ENCODE measurements at regions not wholly inside any gene's neighbourhood (a gene's known extent, or its start where the extent isn't known, plus 50 kb on each side); places are given as distances from the start of the nearest gene placed in this dataset.
"Not testable (repeated sequence)": the region's sequence is repeated elsewhere in the genome, so short reads cannot be mapped to it uniquely, and the experiment has no call there.

DNA sequence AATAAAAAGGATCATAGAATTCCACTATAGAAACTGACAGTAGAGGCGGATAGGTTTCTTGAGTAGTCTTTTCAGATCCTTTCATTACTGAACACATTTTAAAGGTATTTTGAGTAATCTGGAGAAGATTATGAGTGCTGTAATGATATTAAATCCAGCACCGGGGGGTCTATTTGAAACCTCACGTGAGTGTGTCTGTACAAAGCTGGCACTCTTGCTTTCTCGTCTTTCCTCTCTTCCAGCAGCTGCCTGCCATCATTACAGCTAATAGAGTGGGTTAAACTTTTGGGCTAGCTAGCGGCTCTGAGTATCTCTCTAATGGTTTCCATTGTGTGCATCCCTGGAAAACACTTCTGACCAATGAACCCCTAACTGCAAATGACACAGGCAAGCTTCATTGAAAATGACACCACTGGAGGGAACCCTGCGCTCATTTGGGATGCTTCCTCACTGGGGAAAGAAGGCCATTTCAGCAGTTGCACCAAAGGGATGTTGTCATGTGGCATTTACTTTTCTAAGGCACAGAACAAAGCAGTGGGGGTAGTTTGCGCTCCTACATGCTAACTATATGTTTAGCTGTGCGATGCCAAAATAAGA, 101.0 kb downstream of the HRH4 start:
- DNase-seq (ENCODE audit: low spot score), result no peak

DNA sequence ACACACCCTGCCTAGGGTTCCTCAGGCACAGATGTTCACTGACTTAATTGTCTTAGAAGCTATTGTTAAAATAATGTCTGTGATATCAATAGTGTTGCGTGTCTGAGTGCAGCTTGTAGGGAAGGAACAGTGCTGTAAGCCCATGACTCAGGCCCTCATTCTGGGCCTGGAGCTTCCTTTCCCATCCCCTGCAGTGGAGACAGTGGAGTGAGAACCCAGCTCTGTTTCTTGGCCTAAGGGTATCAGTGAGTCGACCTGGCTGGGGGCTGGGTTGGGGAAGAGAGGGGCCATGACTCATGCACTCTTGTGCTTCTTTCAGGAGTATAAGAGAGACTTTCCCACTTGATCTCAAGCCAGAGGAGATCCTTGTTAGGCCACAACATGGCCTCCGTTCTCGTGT, 106.8 kb downstream of the HRH4 start:
- peak; percentile 86 for DNase-seq (ENCODE audit: low spot score)

DNA sequence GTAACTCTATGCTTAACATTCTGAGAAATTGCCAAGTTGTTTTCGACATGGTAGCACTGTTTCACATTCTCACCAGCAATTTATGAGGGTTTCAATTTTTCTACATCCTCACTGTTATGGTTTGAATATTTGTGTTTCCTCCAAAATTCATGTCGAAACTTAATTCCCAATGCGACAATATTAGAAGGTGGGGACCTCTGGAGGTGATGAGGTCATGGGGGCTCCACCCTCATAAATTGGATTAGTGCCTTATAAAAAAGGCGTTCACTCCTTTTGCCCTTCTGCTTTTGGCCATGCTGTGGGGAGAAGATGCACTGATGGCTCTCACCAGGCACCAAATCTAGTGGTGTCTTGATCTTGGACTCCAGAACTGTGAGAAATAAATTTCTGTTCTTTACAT, 110.3 kb downstream of the HRH4 start:
- no peak for DNase-seq (ENCODE audit: low spot score)

DNA sequence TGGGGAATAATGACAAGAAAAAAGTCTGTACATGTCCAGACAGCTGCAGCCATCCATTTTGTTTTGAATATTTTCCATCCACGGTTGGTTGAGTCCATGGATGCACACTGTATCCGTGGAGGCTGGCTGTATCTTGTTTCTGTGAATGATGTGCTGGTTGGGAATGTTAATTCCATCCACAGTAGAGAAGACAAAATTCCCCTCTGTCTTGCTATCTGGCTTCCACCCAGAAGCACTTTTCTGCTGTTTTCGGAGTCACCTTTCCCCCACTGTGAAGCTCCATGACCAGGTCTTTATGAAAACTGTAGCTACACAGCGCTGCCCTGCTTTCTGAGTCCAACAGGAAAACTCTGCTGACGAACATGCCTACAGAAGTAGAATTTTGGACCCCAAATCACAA, 122.3 kb downstream of the HRH4 start:
- DNase-seq (ENCODE audit: low spot score), result no peak

DNA sequence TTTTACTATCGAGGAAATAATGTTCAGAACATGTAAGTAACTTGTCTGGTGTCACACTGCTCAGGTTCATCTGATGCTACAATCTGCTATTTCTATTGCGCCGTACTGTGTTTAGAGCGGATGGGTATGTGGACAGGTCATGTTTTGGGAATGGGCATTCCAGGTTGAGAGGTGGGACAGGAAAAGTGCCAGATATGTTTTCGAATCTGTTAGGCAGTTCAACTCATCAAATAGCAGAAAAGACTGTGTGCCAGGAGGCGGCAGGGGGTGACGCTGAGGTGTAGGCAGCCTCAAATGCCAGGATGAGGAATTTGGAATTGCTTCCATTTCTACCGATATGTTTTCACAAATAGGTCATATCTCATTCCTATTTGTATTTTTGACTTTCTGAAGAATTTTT, 123.8 kb downstream of the HRH4 start:
- DNase-seq (ENCODE audit: low spot score), result no peak

DNA sequence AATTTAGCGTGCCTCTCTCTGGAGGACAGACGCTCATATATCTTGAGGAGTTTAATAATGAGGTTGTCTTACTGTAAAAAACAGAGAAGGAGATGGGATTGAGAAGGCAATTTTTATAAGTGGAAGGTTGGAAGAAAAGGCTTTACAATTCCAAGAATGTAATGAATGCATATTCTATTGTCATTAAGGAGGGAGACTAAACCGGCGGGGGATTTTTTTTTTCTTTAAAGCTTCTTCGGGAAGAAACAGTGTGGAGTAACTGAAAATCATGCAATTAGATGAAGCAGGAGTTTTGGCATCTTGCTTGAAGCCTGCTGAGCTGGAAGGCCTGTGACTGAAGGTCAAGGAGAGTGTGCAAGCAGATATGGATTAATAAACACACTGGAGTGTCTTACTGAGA, 124.4 kb downstream of the HRH4 start:
- no peak for DNase-seq (ENCODE audit: low spot score)

DNA sequence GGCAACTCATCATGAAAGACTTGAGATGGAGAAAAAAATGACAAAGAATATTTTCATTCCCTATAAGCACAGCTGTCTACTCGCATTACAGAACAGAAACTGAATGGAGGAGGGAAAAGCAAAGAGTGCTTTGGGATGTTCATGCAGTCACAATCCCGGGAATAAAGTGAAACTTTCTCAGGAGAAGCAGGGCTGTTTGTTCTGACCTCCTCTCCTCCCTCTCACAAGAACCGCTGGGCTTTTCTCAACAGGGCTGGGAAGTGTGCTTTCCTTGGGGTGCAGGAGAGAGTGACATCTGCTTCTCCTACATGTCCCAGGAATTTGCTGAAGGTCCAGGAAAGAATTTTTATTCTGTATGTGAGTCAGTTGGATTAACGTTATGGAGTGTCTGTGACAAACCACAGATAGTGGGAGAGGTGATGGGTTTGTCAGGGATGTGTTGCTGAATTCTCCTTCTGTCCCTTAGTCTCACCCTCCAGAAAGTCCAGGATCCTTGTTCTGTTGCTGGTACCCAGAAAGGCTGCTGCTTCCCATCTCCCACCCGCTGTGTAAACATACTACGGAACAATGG, 125.6 kb downstream of the HRH4 start:
- no peak for DNase-seq (ENCODE audit: low spot score)

DNA sequence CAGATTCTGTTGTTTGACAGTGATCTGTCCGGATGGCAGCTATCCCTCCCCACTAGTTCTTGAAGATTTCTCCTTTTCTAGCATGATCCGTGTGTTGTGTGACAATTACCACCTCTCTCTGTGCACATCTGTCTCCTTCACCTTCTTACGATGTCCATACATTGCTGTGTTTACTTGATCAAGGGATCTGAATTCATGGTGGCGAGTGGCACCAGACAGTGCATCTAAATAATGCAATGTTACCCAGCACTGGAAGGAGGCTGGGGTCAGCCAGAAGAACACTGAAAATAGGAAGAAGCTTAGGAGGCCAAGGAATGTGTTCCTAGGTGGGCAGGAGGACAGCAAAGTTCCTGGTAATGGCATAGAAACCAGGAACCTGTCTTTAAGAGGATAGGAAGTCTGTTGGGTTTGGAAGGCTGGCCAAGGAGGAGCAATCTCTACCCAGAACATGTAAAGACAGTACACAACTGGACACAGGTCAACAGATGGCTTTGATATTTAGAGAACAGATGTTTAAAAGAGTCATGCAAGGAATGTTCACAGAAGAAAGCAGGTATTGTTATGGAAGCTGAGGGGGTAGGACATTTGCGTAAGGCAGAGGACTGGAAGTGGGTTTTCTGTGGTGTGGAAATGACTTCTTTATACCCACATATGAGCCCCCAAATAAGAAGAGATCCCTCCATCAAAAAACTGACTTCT, 126.4 kb downstream of the HRH4 start:
- DNase-seq (ENCODE audit: low spot score), result no peak

DNA sequence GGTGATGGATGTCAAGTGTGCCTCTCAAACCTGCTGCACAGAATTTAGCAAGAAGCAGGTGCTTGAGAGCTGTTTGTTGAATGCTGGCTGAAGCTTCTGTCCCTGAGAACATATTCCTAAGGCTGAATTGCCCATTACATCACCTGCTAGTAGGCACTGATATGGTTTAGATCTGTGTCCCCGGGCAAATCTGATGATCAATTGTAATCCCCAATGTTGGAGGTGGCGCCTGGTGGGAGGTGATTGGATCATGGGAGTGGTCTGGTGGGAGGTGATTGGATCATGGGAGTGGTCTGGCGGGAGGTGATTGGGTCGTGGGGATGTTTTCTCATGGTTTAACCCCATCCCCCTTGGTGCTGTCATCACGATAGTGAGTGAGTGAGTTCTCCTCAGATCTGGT, 128.0 kb downstream of the HRH4 start:
- DNase-seq (ENCODE audit: low spot score), result no peak

DNA sequence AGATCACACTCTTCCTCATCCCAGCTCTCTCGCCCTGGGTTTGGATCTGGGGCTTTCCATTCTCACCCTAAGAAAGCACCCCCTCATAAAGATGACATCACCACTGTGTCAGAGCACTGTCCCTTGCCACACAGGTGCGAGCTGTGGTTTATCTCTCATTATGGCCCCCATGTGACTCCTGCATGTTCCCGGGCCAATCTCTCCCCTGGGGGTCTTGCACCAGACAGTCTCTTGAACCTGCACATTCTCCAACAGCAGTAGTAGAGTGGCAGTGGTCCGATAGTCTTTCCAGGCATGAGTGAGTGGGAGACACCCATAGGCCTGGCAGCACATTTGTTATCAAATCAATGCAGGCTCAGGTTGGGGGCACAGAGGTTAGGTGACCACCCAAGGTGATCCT, 130.5 kb downstream of the HRH4 start:
- no peak for DNase-seq (ENCODE audit: low spot score)

DNA sequence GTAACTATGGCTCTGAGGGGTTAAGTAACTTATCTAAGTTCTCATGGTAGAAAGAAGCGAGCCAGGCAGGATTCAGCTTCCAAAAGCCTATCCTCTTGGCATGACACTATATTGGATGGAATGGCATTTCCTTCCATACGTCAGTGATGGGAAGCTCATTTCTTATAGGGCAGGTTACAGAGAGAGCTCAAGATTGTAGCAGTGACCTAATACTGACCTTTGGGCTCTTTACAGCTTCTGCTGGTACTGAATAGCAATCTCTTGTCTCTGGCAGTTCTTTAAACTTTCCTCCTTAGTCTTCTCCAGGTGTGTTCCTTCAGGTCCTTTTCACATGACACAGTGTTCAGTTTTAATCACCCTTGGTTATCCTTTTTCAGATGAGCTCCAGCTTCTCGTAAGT, 133.0 kb downstream of the HRH4 start:
- DNase-seq (ENCODE audit: low spot score), result no peak

DNA sequence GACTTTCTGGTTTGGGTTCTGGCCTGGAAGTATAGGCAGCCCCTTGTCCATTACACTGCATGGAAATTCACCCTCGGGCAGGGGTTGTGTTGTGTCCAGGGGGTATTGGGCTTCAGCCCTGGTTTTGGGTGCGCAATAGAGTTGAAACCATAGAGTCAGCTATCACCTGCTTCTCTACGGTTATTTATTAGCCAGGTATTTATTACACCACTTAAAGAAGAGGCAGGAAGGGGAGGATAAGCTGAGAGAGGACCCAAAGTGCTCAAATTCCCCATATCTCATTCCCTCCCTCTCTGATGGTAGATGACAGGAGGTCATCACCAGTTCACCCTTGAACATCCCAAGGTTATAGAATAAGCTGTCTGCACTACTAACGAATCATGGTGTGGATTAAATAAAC, 133.4 kb downstream of the HRH4 start:
- DNase-seq (ENCODE audit: low spot score), result no peak

DNA sequence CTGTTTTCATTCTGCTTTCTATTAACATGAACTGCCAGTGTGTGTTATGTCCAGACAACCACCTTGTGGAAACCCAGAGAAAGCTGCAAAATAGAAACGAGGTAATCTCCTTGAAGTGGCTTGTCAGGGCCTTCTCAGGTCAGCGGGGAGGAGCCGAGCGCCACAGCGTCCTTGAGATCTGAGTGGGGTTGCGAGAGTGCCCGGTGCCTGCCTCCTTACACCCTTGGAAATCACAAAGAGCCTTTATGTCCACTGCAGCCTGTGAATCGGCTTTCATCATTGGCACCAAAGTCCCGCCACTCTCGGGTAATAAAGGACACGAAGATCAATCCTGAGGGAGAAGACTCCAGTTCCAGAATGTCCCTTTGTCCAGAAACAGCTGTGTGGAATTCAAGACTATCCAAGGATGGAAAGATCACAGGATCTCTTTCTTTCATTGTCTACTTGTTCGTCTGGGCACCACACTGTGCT, 135.2 kb downstream of the HRH4 start:
- DNase-seq (ENCODE audit: low spot score), result no peak

DNA sequence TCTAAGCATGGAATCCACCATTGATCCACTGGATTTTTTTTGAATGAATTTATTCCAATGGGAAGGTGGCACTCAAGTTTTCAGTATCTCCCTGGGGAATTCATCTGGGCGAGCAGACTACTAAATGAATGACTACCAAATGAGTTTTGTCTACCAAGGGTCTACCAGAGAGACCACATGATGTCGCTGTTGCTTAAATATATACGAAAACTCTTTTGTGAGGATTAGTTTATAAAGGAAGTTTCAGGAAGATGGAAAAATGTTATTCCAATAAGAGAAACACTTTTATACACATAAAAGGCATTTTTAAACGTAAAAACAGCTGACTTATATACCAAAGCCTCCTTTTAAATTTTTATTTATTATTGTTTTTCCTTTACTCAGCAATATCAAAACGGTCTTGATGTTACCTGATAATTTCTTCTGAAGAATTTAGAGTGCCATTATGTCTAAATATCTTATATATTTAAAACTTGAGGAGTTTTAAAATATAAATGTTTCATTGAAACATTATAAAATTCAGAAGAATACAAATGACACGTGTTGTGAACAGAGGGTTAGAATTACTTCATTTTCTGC, 139.7 kb downstream of the HRH4 start:
- peak; percentile 59 for DNase-seq (ENCODE audit: low spot score)

DNA sequence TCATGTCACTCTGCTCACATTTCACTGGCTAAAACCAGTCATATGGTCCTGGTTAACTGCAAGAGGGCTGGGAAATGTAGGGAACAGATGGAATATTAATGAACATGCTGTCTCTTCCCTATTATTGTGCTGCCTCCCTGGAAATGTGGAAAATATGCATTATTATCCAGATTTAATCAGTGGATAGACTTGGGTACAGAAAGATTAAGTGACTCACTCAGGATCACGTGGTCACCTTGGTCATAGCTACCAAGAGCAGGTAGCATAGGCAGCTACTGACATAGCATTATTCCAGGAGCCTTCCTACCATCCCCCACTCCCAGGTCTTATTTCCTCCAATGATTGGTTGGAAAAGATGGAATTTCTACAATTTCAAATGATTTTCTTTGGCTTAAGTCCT, 141.1 kb downstream of the HRH4 start:
- DNase-seq (ENCODE audit: low spot score), result no peak

DNA sequence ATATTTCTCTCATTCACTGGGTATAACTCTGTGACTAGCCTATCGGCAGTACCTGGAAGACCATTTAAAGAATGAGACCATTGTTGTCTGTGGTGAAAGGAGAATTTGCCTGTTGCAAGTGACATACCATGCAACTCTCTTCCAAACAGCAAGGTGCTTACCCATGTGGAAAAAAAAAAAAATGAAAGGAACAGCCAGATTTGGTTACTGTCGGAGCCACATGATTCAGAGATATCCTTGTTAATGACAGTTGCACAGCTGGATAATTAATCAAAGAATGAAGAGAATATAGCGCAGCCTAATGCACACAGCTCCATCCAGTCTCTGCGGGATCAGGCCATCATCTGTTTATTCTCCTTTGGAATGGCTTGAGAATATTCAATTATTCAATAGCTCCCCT, 141.8 kb downstream of the HRH4 start:
- no peak for DNase-seq (ENCODE audit: low spot score)

DNA sequence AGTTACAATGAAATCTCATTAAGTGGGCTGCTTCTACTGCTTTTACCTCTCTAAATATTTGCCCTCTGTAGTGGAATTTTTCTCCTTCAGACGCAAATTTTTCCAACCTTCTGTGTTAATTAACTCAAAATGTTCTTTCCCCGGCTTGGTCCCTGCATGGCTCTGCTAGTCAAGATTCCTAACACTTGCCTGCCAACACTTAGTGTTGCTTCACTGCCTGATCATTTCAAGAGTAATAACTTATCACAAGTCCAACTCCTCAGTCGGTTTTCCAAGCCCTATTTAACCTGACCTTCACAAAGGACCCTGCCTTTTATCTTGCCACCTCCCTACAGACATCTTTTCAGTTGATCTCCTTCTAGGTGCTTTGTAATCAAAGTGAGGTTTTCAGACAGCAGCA, 142.7 kb downstream of the HRH4 start:
- DNase-seq (ENCODE audit: low spot score), result no peak

DNA sequence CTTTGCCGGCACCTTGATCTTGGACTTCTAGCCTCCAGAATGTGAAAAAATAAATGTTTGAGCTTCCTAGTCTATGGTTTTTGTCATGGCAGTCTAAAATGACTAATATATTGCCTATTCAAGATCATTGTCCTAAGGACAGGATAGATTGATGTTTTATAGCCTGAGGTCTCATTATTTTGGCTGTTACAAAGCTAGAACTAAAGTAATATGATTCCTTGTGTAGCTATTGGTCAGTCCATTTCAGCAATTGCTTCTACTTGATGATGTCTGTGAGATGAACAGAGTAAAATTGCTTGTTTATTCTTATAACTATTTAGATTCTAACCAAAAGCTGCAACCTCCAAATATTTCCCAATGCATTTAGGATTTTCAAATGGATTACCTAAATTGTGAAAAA, 145.0 kb downstream of the HRH4 start:
- no peak for DNase-seq (ENCODE audit: low spot score)

DNA sequence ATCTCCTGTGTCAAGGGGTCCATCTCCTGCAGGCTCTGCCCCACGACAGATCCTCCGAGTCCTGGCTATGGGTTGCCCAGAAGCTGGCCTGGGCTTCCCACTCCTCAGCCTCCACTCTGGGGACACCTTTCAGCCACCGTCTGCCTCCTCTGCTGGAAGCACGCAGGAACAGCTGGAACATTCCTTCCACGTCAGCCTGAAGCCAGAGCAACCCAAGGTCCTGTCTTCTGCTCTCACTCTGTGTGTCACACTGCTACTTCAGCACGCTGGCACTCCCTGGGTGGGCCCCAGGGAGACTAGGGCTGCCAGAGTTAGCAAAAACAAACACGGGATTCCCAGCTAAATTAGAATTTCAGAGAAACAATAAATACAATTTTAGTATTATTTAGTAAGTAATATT, 148.8 kb downstream of the HRH4 start:
- no peak for DNase-seq (ENCODE audit: low spot score)

DNA sequence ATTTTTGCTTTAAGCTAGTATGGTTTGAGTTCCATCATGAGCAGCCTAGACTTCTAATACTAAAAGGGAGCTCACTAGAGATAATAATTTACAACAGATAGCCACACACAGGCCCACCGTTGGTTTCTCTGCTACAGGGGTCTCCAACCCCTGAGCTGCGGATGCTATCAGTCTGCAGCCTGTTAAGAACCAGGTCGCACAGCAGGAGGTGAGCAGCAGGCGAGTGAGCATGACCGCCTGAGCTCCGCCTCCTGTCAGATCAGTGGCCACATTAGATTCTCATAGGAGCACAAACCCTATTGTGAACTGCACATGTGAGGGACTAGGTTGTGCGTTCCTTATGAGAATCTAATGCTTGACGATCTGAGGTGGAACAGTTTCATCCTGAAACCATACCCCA, 150.6 kb downstream of the HRH4 start:
- no peak for DNase-seq (ENCODE audit: low spot score)

DNA sequence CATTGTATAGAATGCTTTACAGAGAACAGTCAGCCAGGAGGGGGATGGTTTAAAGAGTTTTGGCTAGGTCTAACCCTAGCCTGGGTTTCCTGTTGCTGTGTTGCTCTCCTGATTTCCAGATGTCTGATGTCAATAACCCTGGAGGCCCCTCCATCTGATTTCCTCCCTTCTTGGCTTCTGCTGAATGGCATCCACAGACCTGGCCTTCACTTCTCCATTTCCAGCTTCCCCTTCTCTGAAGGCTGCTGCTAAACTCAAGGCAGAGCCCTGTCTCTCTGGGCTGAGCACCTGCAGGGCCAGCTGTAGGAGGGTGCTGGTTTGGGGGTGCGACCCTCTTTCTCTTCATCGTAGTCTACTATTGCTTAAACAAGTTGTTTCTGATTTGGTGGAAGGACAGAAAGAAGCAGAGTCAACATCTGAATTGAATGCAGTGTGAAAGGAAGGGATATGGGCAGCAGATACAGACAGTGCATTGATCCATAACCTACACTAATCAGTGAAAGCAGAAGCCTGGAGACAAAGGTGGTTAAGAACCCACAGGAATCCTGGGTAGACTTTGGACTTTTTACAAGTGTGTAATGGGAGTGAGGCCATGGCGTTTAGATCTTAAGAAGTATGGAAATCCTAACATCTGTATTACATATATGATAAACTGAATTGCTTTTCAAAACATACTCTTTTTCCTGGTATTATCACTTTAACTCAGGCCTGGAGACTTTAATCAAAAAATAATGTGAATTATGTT, 153.6 kb downstream of the HRH4 start:
- no peak for DNase-seq (ENCODE audit: low spot score)

DNA sequence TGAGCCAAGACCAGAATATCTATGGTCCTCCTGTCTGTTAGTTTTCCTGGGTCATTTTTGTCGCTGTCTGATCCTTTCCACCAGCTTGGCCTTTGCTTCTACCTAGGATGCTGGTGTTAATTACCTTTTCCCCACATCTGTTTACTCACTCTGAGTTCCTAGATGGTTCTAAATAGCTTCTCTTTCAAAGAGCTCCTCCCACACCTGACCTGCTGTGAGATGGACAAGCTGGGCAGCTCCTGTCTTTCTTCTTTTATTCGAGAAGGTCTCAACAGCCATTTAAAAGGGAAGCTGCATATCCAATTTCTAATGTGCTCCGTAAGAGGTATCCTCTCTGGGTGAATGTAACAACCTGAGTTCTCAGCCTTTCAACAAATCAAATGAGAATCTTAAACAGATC, 156.2 kb downstream of the HRH4 start:
- no peak for DNase-seq (ENCODE audit: low spot score)

DNA sequence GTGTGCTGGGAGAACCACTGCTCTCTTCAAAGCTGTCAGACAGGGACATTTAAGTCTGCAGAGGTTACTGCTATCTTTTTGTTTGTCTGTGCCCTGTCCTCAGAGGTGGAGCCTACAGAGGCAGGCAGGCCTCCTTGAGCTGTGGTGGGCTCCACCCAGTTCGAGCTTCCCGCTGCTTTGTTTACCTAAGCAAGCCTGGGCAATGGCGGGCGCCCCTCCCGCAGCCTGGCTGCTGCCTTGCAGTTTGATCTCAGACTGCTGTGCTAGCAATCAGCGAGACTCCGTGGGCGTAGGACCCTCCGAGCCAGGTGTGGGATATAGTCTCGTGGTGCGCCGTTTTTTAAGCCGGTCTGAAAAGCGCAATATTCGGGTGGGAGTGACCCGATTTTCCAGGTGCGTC, 164.0 kb downstream of the HRH4 start:
- DNase-seq (ENCODE audit: low spot score), result not testable (repeated sequence)

All from kidney capillary endothelial cell (primary cell).